GM18511 (cell line): ENCODE measurements at regions not wholly inside any gene's neighbourhood (a gene's known extent, or its start where the extent isn't known, plus 50 kb on each side); places are given as distances from the start of the nearest gene placed in this dataset.
A peak's percentile ranks its signal among the peaks of the same experiment; 100 is the strongest.
"Not testable (repeated sequence)": the region's sequence is repeated elsewhere in the genome, so short reads cannot be mapped to it uniquely, and the experiment has no call there.

ENCODE experiments used
- ATAC-seq: cut with Tn5 transposase; IDR thresholded peaks from one replicate; pipeline ENCODE4 v1.9.1; 2021; ENCODE audit warnings: mild to moderate bottlenecking, moderate library complexity; ENCODE audit not compliant: unreplicated experiment

GRCh38 chr4:129842096-129842495 lies 746.1 kb downstream of the C4orf33 start:
- ATAC-seq = no peak

GRCh38 chr4:129852434-129852833 lies 756.5 kb downstream of the C4orf33 start:
- no peak for ATAC-seq

- ATAC-seq = not testable (repeated sequence)
These were observed 757.9 kb downstream of the C4orf33 start for GRCh38 chr4:129853685-129854467.

- no peak for ATAC-seq
These were observed 766.5 kb downstream of the C4orf33 start for GRCh38 chr4:129862461-129862860.

- ATAC-seq = no peak
These were observed 767.3 kb downstream of the C4orf33 start for GRCh38 chr4:129863206-129863605.

- no peak for ATAC-seq
These were observed 788.0 kb downstream of the C4orf33 start for GRCh38 chr4:129883996-129884395.

GRCh38 chr4:129897111-129897510 lies 801.2 kb downstream of the C4orf33 start:
- ATAC-seq = no peak

- ATAC-seq = no peak
These were observed 803.9 kb downstream of the C4orf33 start for GRCh38 chr4:129899849-129900248.

GRCh38 chr4:129900430-129900953 lies 804.5 kb downstream of the C4orf33 start:
- no peak for ATAC-seq

- no peak for ATAC-seq
These were observed 805.3 kb downstream of the C4orf33 start for GRCh38 chr4:129901205-129901604.

GRCh38 chr4:129903861-129904260 lies 807.9 kb downstream of the C4orf33 start:
- ATAC-seq = no peak

- ATAC-seq = no peak
These were observed 809.3 kb downstream of the C4orf33 start for GRCh38 chr4:129905256-129905655.

- ATAC-seq = no peak
These were observed 812.2 kb downstream of the C4orf33 start for GRCh38 chr4:129908117-129908516.

- no peak for ATAC-seq
These were observed 821.0 kb downstream of the C4orf33 start for GRCh38 chr4:129916991-129917390.

GRCh38 chr4:129917651-129918050 lies 821.7 kb downstream of the C4orf33 start:
- no peak for ATAC-seq

- ATAC-seq = no peak
These were observed 831.0 kb downstream of the C4orf33 start for GRCh38 chr4:129926936-129927335.

GRCh38 chr4:129929052-129929451 lies 833.1 kb downstream of the C4orf33 start:
- ATAC-seq = peak; percentile 72

GRCh38 chr4:129929984-129930383 lies 834.0 kb downstream of the C4orf33 start:
- ATAC-seq = no peak

GRCh38 chr4:129950217-129950616 lies 854.3 kb downstream of the C4orf33 start:
- no peak for ATAC-seq

- peak; percentile 75 for ATAC-seq
These were observed 870.2 kb downstream of the C4orf33 start for GRCh38 chr4:129966175-129966574.

GRCh38 chr4:129968366-129968765 lies 872.4 kb downstream of the C4orf33 start:
- ATAC-seq = no peak

GRCh38 chr4:129968778-129969177 lies 872.8 kb downstream of the C4orf33 start:
- no peak for ATAC-seq

- no peak for ATAC-seq
These were observed 874.8 kb downstream of the C4orf33 start for GRCh38 chr4:129970801-129971200.
